ENCODE measurements at regions not wholly inside any gene's neighbourhood (a gene's known extent, or its start where the extent isn't known, plus 50 kb on each side); places are given as distances from the start of the nearest gene placed in this dataset.

DNA sequence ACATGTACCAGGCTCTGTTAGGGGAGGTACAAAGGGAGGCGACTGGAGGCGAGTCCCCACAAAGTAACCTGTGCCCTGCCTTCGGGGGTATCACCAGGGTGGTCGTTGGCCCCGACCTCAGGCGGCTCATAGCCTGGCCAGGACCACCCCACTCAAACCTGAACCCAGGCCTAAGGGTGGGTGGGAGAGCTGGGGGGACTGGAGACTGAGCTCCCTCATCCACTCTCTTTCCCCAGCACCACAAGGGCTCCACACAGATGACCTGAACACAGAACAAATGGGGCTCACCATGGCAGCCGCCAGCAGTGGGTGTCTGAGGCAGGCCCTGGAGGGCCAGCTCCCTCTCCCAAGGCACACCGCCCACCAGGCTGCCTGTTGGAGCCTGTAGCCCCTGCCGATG lies 120.6 kb upstream of the TNRC6C start:
- Histone ChIP-seq H3K4me1 (no peaks in the 10 kb centered on the region), H3K27me3 (no peaks in the 10 kb centered on the region), H3K36me3 (no peaks in the 10 kb centered on the region), H3K9me3 (no peaks in the 10 kb centered on the region), H3K27ac (no peak overlapping the region), H3K4me3 (no peak overlapping the region)
- intact Hi-C loops (cut with DNase I; ENCODE audit: low total_unique reads), result no loop called here
- no peak for TF ChIP-seq POLR2A (IDR thresholded peaks at IDR 0.05)
- no peak for TF ChIP-seq CTCF (IDR thresholded peaks at IDR 0.05)
- no peak for DNase-seq

GRCh38 chr17:77838748-77839697 lies 119.5 kb upstream of the TNRC6C start:
- Histone ChIP-seq H3K4me3 (no peak overlapping the region), H3K27me3 (no peaks in the 10 kb centered on the region), H3K36me3 (no peaks in the 10 kb centered on the region), H3K27ac (no peak overlapping the region), H3K4me1 (no peaks in the 10 kb centered on the region), H3K9me3 (no peaks in the 10 kb centered on the region)
- intact Hi-C loops (cut with DNase I; ENCODE audit: low total_unique reads), result no loop called here
- DNase-seq, result no peak
- TF ChIP-seq CTCF (IDR thresholded peaks at IDR 0.05) (no peak), POLR2A (IDR thresholded peaks at IDR 0.05) (no peak)

DNA sequence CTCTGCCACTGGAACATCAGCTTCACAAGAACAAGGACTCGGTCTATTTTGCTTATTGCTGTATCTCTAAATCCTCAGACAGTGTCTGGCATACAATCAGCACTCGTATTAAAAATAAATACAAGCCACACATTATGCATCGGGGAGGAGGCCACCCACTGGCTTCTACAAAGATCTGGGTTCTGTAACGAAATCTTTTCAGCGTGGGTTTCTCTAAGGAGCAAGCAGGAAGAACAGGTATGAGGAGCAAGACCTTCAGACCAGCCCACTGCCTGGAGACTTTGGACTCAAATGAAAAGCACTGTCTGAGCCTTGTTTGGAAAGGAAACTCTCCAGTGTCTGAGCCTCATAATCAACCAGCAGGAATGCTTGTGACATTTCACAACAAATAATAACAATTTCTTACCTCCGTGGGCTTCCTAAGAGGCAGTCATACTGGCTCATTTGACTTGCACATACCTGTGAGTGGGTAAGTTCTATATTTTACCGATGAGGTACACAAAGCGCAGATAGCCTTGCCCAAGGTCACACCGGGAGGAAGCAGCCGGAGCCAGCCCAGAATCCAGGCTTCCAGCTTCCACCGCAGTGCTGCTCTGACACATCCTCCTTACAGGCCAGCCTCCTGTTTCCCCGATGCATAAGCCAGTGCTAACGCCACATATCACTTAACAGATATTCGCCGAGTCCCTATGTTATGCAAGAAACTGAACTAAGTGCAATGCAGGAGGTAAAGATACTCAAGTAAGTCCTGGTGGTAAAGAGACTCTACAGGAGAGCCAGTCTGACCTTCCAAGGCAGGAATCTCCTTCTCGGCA lies 118.6 kb upstream of the TNRC6C start:
- Histone ChIP-seq H3K9me3 (no peaks in the 10 kb centered on the region), H3K27ac (no peak overlapping the region), H3K27me3 (no peaks in the 10 kb centered on the region), H3K4me1 (no peaks in the 10 kb centered on the region), H3K36me3 (no peaks in the 10 kb centered on the region), H3K4me3 (no peak overlapping the region)
- no peak for TF ChIP-seq CTCF (IDR thresholded peaks at IDR 0.05)
- intact Hi-C loops (cut with DNase I; ENCODE audit: low total_unique reads), result no loop called here
- no peak for DNase-seq

- TF ChIP-seq CTCF (IDR thresholded peaks at IDR 0.05) (no peak), POLR2A (IDR thresholded peaks at IDR 0.05) (no peak)
- Histone ChIP-seq H3K36me3 (no peaks in the 10 kb centered on the region), H3K9me3 (no peaks in the 10 kb centered on the region), H3K27me3 (no peaks in the 10 kb centered on the region), H3K27ac (no peak overlapping the region), H3K4me1 (no peaks in the 10 kb centered on the region), H3K4me3 (no peak overlapping the region)
- DNase-seq, result no peak
- intact Hi-C loops (cut with DNase I; ENCODE audit: low total_unique reads), result no loop called here
These were observed 117.9 kb upstream of the TNRC6C start for GRCh38 chr17:77840513-77841165.
